Peyer's patch (tissue), 4 donors: ENCODE measurements at regions not wholly inside any gene's neighbourhood (a gene's known extent, or its start where the extent isn't known, plus 50 kb on each side); places are given as distances from the start of the nearest gene placed in this dataset.

Experiments
- CTCF ChIP-seq, 6 experiments: fragments of 450-650 bp in 4 of 6; fragments of 200-600 bp in 2 of 6; sonication (generic) in 1 of 6; IDR thresholded peaks; one replicate each; pipeline ENCODE4 v1.5.1; 2017 to 2019; ENCODE audit warnings: antibody characterized with exemption in 6 of 6, mild to moderate bottlenecking in 3 of 6, moderate library complexity in 1 of 6
- POLR2A ChIP-seq, 2 donors: fragments of 450-650 bp; IDR thresholded peaks; one replicate each; pipeline ENCODE4 v1.5.1; 2017; ENCODE audit warnings: antibody characterized with exemption in 2 of 2, mild to moderate bottlenecking in 2 of 2, moderate library complexity in 2 of 2

GRCh38 chr2:150178591-150178990 lies 308.9 kb downstream of the RND3 start:
- no peak for TF ChIP-seq CTCF (IDR thresholded peaks at IDR 0.05)
- TF ChIP-seq POLR2A (IDR thresholded peaks at IDR 0.05), result no peak
